GM19467 (cell line): ENCODE measurements at regions not wholly inside any gene's neighbourhood (a gene's known extent, or its start where the extent isn't known, plus 50 kb on each side); places are given as distances from the start of the nearest gene placed in this dataset.
"Not testable (repeated sequence)": the region's sequence is repeated elsewhere in the genome, so short reads cannot be mapped to it uniquely, and the experiment has no call there.

Experiments
- ATAC-seq: cut with Tn5 transposase; IDR thresholded peaks from one replicate; pipeline ENCODE4 v1.9.1; 2021; ENCODE audit warnings: mild to moderate bottlenecking, moderate library complexity; ENCODE audit not compliant: unreplicated experiment

GRCh38 chr18:77369644-77370043, 120.0 kb downstream of the GALR1 start:
- ATAC-seq: no peak

- ATAC-seq: no peak
Observed at GRCh38 chr18:77373730-77374445, 124.2 kb downstream of the GALR1 start.

- ATAC-seq: no peak
Observed at GRCh38 chr18:77374446-77374805, 124.8 kb downstream of the GALR1 start.

- ATAC-seq: no peak
Observed at GRCh38 chr18:77376043-77376732, 126.5 kb downstream of the GALR1 start.

GRCh38 chr18:77376733-77377094, 127.1 kb downstream of the GALR1 start:
- no peak for ATAC-seq

- no peak for ATAC-seq
Observed at GRCh38 chr18:77377813-77378212, 128.2 kb downstream of the GALR1 start.

GRCh38 chr18:77379976-77380509, 130.4 kb downstream of the GALR1 start:
- no peak for ATAC-seq

GRCh38 chr18:77380695-77381094, 131.0 kb downstream of the GALR1 start:
- ATAC-seq: no peak

- no peak for ATAC-seq
Observed at GRCh38 chr18:77392321-77392720, 142.7 kb downstream of the GALR1 start.

- no peak for ATAC-seq
Observed at GRCh38 chr18:77393519-77393918, 143.9 kb downstream of the GALR1 start.

- ATAC-seq: no peak
Observed at GRCh38 chr18:77395953-77396352, 146.3 kb downstream of the GALR1 start.

GRCh38 chr18:77397056-77397455, 147.4 kb downstream of the GALR1 start:
- ATAC-seq: no peak

- no peak for ATAC-seq
Observed at GRCh38 chr18:77397617-77398016, 148.0 kb downstream of the GALR1 start.

- no peak for ATAC-seq
Observed at GRCh38 chr18:77400561-77400960, 150.9 kb downstream of the GALR1 start.

- no peak for ATAC-seq
Observed at GRCh38 chr18:77401173-77401572, 151.5 kb downstream of the GALR1 start.

- no peak for ATAC-seq
Observed at GRCh38 chr18:77403969-77404535, 154.4 kb downstream of the GALR1 start.

- ATAC-seq: no peak
Observed at GRCh38 chr18:77405096-77405495, 155.4 kb downstream of the GALR1 start.

GRCh38 chr18:77407733-77408132, 158.1 kb downstream of the GALR1 start:
- no peak for ATAC-seq

GRCh38 chr18:77421546-77421945, 171.9 kb downstream of the GALR1 start:
- not testable (repeated sequence) for ATAC-seq

- ATAC-seq: no peak
Observed at GRCh38 chr18:77422974-77423867, 173.6 kb downstream of the GALR1 start.

- ATAC-seq: no peak
Observed at GRCh38 chr18:77433076-77433475, 183.4 kb downstream of the GALR1 start.
